ENCODE measurements at regions not wholly inside any gene's neighbourhood (a gene's known extent, or its start where the extent isn't known, plus 50 kb on each side); places are given as distances from the start of the nearest gene placed in this dataset.
"Not testable (repeated sequence)": the region's sequence is repeated elsewhere in the genome, so short reads cannot be mapped to it uniquely, and the experiment has no call there.

DNA sequence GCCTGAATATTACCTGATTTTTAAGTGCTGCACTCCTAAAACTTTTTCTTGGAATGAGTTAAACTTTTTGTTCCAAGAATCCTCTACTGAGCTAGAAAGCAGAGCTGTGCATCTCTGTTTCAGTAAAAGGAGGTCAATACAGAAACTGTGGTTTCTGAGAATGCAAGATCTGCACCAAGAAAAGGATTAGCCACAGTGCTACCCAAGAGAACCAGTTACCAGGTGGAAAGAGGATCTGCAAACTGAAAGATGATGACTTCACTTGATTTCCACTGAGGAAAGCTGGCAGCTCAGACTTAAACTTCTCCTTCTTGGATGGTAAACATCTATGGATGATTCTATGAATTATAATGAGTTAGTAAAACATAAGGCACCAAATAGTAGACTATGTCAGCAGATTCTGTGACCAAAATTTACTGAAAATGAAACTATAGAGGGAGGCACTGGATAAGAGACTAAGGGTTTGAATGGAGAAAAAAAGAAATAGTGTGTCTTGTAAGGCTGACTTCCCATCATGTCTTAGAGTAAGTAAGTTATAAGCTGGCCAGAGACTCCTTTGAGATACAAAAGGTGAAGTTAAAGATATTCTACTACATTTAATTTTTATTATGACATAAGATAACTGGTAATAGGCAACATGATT, 127.7 kb upstream of the CTSV start:
- not testable (repeated sequence) for TF ChIP-seq POLR2AphosphoS5, POLR2A, TAF1 (IDR thresholded peaks at IDR 0.05; ENCODE audit: low read depth, low read length)
- peak; percentile 52 for TF ChIP-seq SPI1 (IDR thresholded peaks at IDR 0.05; ENCODE audit: low read depth, low read length)

Measured in GM12891 (cell line).